ENCODE measurements at regions not wholly inside any gene's neighbourhood (a gene's known extent, or its start where the extent isn't known, plus 50 kb on each side); places are given as distances from the start of the nearest gene placed in this dataset.
"Not testable (repeated sequence)": the region's sequence is repeated elsewhere in the genome, so short reads cannot be mapped to it uniquely, and the experiment has no call there.

GRCh38 chr4:33126002-33126401 lies 2405.8 kb downstream of the PCDH7 start:
- no peaks in the 10 kb centered on the region for H3K36me3 Mint-ChIP-seq (ENCODE audit: insufficient read depth in 1 of 3, low read depth in 3 of 3)
- H3K27ac Mint-ChIP-seq = no peak overlapping the region
- no peak overlapping the region for H3T11ph ChIP-seq (ENCODE audit: low read length)
- H4K5ac ChIP-seq (ENCODE audit: insufficient read length, low read depth, low read length) = no peak overlapping the region
- H3K9ac ChIP-seq (ENCODE audit: extremely low read depth, insufficient read length, low read length) = no peak overlapping the region
- TF ChIP-seq, protein P1, sequence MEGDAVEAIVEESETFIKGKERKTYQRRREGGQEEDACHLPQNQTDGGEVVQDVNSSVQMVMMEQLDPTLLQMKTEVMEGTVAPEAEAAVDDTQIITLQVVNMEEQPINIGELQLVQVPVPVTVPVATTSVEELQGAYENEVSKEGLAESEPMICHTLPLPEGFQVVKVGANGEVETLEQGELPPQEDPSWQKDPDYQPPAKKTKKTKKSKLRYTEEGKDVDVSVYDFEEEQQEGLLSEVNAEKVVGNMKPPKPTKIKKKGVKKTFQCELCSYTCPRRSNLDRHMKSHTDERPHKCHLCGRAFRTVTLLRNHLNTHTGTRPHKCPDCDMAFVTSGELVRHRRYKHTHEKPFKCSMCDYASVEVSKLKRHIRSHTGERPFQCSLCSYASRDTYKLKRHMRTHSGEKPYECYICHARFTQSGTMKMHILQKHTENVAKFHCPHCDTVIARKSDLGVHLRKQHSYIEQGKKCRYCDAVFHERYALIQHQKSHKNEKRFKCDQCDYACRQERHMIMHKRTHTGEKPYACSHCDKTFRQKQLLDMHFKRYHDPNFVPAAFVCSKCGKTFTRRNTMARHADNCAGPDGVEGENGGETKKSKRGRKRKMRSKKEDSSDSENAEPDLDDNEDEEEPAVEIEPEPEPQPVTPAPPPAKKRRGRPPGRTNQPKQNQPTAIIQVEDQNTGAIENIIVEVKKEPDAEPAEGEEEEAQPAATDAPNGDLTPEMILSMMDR (conservative IDR thresholded peaks at IDR 0.05) = no peak
- no peak overlapping the region for H2BK20ac ChIP-seq (ENCODE audit: low read depth, low read length, poor library complexity, severe bottlenecking)
- DNase-seq = no peak
- H2AFZ ChIP-seq (ENCODE audit: low read length) = no peak overlapping the region
- H4K8ac ChIP-seq (replicated peaks; ENCODE audit: insufficient read length, low read depth, low read length) = no peak overlapping the region
- H4K20me1 ChIP-seq (ENCODE audit: control insufficient read depth, insufficient read depth, insufficient read length) = no peaks in the 10 kb centered on the region
- H3K9me3 ChIP-seq (ENCODE audit: control insufficient read depth, low read depth, low read length) = no peaks in the 10 kb centered on the region
- no peaks in the 10 kb centered on the region for H3K27me3 Mint-ChIP-seq (ENCODE audit: low read depth)
- no peaks in the 10 kb centered on the region for H3K23me2 ChIP-seq (ENCODE audit: insufficient read length, low read depth, low read length, poor library complexity, severe bottlenecking)
- no peak overlapping the region for H3K23ac ChIP-seq (ENCODE audit: insufficient read length, low read depth, low read length)
- no peaks in the 10 kb centered on the region for H3K27me3 ChIP-seq (ENCODE audit: insufficient read depth, low read length)
- H3K56ac ChIP-seq (ENCODE audit: insufficient read length, low read depth, low read length) = no peak overlapping the region
- no peak overlapping the region for H2BK12ac ChIP-seq (ENCODE audit: insufficient read length, low read depth, low read length)
- H2BK120ac ChIP-seq (ENCODE audit: low read depth, low read length, poor library complexity, severe bottlenecking) = no peak overlapping the region
- H2AK5ac ChIP-seq (ENCODE audit: insufficient read length, low read length) = no peak overlapping the region
- H3K9me3 Mint-ChIP-seq = no peaks in the 10 kb centered on the region
- no peaks in the 10 kb centered on the region for H3K4me1 ChIP-seq (ENCODE audit: insufficient read depth, low read length)
- no peak overlapping the region for H2BK15ac ChIP-seq (ENCODE audit: low read depth, low read length)
- H4K91ac ChIP-seq (ENCODE audit: insufficient read length, low read depth, low read length) = no peak overlapping the region
- no peak overlapping the region for H3K4ac ChIP-seq (ENCODE audit: low read depth, low read length)
- H2BK5ac ChIP-seq (ENCODE audit: insufficient read length, low read length) = no peak overlapping the region
- H3K79me1 ChIP-seq (ENCODE audit: insufficient read depth, low read depth, low read length, poor library complexity, severe bottlenecking) = no peaks in the 10 kb centered on the region
- no peaks in the 10 kb centered on the region for H3K79me2 ChIP-seq (ENCODE audit: insufficient read depth, low read length)
- no peak overlapping the region for H3K4me2 ChIP-seq (ENCODE audit: insufficient read depth, insufficient read length, low read length)
- H3K14ac ChIP-seq (ENCODE audit: insufficient read depth, low read length) = no peak overlapping the region
- no peak overlapping the region for H3K18ac ChIP-seq (ENCODE audit: insufficient read length, low read depth, low read length)
- no CpG with 5 or more reads among the region's 1 CpG for WGBS (ENCODE audit: extremely low coverage, insufficient read length, low lambda C conversion rate)
- no peaks in the 10 kb centered on the region for H3K4me1 Mint-ChIP-seq
- no peak overlapping the region for H3K27ac ChIP-seq (ENCODE audit: insufficient read length, low read depth, low read length)
- H3K4me3 Mint-ChIP-seq = no peak overlapping the region

DNA sequence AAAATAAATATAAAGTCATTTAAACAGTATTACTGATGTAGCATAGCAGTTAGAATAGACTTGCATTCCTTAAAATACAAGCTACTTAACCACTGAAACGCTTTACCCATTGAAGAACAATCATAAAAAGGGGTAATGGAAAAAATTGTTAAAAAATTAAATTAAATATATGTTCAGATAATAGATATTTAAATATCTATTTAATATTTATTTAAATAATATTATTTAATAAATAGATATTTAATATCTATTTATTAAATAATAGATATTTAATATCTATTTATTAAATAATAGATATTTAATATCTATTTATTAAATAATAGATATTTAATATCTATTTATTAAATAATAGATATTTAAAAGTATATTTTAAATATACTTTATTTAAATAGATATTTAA lies 2410.5 kb downstream of the PCDH7 start:
- no CpG with 5 or more reads among the region's 1 CpG for WGBS (ENCODE audit: extremely low coverage, insufficient read length, low lambda C conversion rate)
- not testable (repeated sequence) for H3K4me3 Mint-ChIP-seq; H4K20me1 ChIP-seq (ENCODE audit: control insufficient read depth, insufficient read depth, insufficient read length); H3K23ac ChIP-seq (ENCODE audit: insufficient read length, low read depth, low read length); H3K9ac ChIP-seq (ENCODE audit: extremely low read depth, insufficient read length, low read length); H3K4me2 ChIP-seq (ENCODE audit: insufficient read depth, insufficient read length, low read length); H4K8ac ChIP-seq (replicated peaks; ENCODE audit: insufficient read length, low read depth, low read length); H3K27me3 ChIP-seq (ENCODE audit: insufficient read depth, low read length); H3K9me3 ChIP-seq (ENCODE audit: control insufficient read depth, low read depth, low read length); H2BK12ac ChIP-seq (ENCODE audit: insufficient read length, low read depth, low read length); H3K23me2 ChIP-seq (ENCODE audit: insufficient read length, low read depth, low read length, poor library complexity, severe bottlenecking); H2BK120ac ChIP-seq (ENCODE audit: low read depth, low read length, poor library complexity, severe bottlenecking); H4K5ac ChIP-seq (ENCODE audit: insufficient read length, low read depth, low read length); H3T11ph ChIP-seq (ENCODE audit: low read length); H3K14ac ChIP-seq (ENCODE audit: insufficient read depth, low read length); H3K79me1 ChIP-seq (ENCODE audit: insufficient read depth, low read depth, low read length, poor library complexity, severe bottlenecking); H3K18ac ChIP-seq (ENCODE audit: insufficient read length, low read depth, low read length); H3K4ac ChIP-seq (ENCODE audit: low read depth, low read length); H3K27ac Mint-ChIP-seq; H2BK15ac ChIP-seq (ENCODE audit: low read depth, low read length); H3K56ac ChIP-seq (ENCODE audit: insufficient read length, low read depth, low read length); H3K27me3 Mint-ChIP-seq (ENCODE audit: low read depth); DNase-seq; H2BK20ac ChIP-seq (ENCODE audit: low read depth, low read length, poor library complexity, severe bottlenecking); H2AFZ ChIP-seq (ENCODE audit: low read length); H3K79me2 ChIP-seq (ENCODE audit: insufficient read depth, low read length); H3K4me1 Mint-ChIP-seq; H3K9me3 Mint-ChIP-seq; H3K36me3 Mint-ChIP-seq (ENCODE audit: insufficient read depth in 1 of 3, low read depth in 3 of 3); H3K4me1 ChIP-seq (ENCODE audit: insufficient read depth, low read length); H2AK5ac ChIP-seq (ENCODE audit: insufficient read length, low read length); H3K27ac ChIP-seq (ENCODE audit: insufficient read length, low read depth, low read length); H2BK5ac ChIP-seq (ENCODE audit: insufficient read length, low read length); H4K91ac ChIP-seq (ENCODE audit: insufficient read length, low read depth, low read length)

Measured in H9 (cell line).